Natural killer cell treated with Interleukin-12 subunit alpha and Interleukin-12 subunit beta and Interleukin-15 and Interleukin-18, amount 100 ng/mL, for 72 hours (primary cell): ENCODE measurements at regions not wholly inside any gene's neighbourhood (a gene's known extent, or its start where the extent isn't known, plus 50 kb on each side); places are given as distances from the start of the nearest gene placed in this dataset.

Experiments
- ATAC-seq, 2 donors: fragments of 150-1000 bp; cut with Tn5 transposase in 1 of 2; sonication (Bioruptor Pico), chemical (Tn5 transposase) in 1 of 2; 2 replicates each; pipeline ENCODE4 v1.10.0; 2021
- DNase-seq: peaks from one replicate; pipeline ENCODE4 v3.0.0; 2022; ENCODE audit warnings: low spot score
- H3K27ac Mint-ChIP-seq, 2 donors: 1 replicate in 1 of 2; 2 replicates in 1 of 2; pipeline ENCODE4 v1.8.0; 2022; ENCODE audit warnings: mixed read lengths in 2 of 2, mild to moderate bottlenecking in 1 of 2, moderate library complexity in 1 of 2
- H3K27me3 Mint-ChIP-seq, 2 donors: 1 replicate in 1 of 2; 2 replicates in 1 of 2; pipeline ENCODE4 v1.8.0; 2022; ENCODE audit warnings: mixed read lengths in 2 of 2
- H3K36me3 Mint-ChIP-seq: one replicate; pipeline ENCODE4 v1.8.0; 2022; ENCODE audit warnings: mixed read lengths
- H3K4me1 Mint-ChIP-seq, 2 donors: 1 replicate in 1 of 2; 2 replicates in 1 of 2; pipeline ENCODE4 v1.8.0; 2022; ENCODE audit warnings: low read depth in 2 of 2, mixed read lengths in 2 of 2, mild to moderate bottlenecking in 1 of 2
- H3K4me3 Mint-ChIP-seq: one replicate; pipeline ENCODE4 v1.8.0; 2022; ENCODE audit warnings: mixed read lengths
- H3K9me3 Mint-ChIP-seq: 2 replicates; pipeline ENCODE4 v1.8.0; 2022; ENCODE audit warnings: mixed read lengths

DNA sequence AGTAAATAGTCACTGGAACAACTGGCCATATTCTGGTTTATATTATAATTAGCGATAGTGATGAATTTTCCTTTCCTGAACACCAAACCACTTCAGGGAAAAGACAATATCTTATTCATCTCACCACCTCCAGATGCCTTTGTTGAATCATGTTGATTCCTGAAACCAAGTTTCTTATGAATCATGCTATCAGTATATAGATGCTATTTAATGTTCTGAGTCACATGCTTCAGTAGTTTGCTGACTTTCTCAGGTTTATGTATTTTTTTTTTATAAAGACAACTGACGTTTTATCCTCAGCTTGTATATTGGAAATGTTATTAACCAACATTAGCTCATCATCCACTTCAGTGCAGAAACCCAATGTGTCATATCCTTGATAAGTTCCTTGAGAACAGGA lies 710.2 kb upstream of the POU3F2 start:
- Mint-ChIP-seq H3K4me1 (no peaks in the 10 kb centered on the region), H3K27ac (no peak overlapping the region), H3K36me3 (no peaks in the 10 kb centered on the region), H3K27me3 (no peaks in the 10 kb centered on the region), H3K9me3 (no peaks in the 10 kb centered on the region), H3K4me3 (no peak overlapping the region)
- DNase-seq (no peak), ATAC-seq (no peak)

DNA sequence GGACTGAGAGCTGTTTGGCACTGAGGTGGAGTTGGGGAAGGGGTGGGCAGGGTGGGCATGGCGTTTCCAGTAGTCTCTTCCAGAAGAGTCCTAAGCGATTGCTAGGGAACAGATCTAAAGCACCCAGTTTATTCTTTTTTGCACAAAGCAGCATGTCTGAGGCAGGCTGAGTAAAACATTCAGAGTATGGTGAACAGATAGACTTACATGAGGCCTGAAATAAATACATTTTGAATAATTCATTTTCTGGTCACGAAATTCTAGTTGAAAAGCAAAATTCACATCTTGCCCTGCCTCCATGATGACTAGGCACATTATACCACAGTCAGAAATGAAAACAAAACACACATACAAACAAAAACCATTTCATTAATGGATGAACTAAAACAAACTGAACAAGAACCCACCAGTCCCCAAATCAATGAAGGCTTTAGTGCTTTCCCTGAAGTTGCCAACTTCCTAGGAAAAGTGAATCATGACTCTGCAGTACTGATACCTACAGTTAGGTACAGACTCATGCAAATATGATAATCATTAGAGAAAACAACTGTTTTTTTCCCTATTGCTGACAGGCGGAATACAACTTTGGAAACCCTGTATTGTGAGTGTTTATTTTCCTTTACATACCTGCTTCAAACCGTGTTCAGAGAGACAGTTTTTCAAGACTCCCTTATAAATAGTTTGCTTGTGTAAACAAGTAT lies 702.9 kb upstream of the POU3F2 start:
- no peak overlapping the region for H3K4me3 Mint-ChIP-seq
- DNase-seq = no peak
- ATAC-seq = no peak
- no peaks in the 10 kb centered on the region for H3K4me1 Mint-ChIP-seq
- H3K36me3 Mint-ChIP-seq = no peaks in the 10 kb centered on the region
- peaks cover 4% of the 10 kb centered on the region for H3K9me3 Mint-ChIP-seq
- H3K27ac Mint-ChIP-seq = no peak overlapping the region
- H3K27me3 Mint-ChIP-seq = no peaks in the 10 kb centered on the region

DNA sequence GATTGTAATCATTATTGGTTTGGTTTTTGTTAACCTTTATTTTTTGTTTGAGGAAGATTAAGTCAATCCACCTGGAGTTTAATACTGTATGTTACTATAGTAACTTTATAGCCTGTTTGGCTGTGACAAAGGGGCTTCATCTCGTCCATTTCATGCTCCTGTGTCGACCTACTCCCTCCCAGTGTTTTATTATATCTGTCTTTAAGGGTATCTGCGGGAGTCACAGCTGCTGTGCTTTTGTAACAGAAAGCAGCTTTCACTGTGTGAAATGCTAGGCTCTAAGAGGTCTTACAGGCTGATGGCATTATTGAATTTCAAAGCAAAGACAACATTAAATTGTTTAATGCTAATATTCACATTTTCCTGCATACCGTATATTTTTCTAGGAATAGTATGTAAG lies 698.0 kb upstream of the POU3F2 start:
- Mint-ChIP-seq H3K4me1 (no peaks in the 10 kb centered on the region), H3K9me3 (peaks cover 4% of the 10 kb centered on the region), H3K27me3 (no peaks in the 10 kb centered on the region), H3K27ac (no peak overlapping the region), H3K36me3 (no peaks in the 10 kb centered on the region), H3K4me3 (no peak overlapping the region)
- ATAC-seq = no peak
- DNase-seq = no peak

DNA sequence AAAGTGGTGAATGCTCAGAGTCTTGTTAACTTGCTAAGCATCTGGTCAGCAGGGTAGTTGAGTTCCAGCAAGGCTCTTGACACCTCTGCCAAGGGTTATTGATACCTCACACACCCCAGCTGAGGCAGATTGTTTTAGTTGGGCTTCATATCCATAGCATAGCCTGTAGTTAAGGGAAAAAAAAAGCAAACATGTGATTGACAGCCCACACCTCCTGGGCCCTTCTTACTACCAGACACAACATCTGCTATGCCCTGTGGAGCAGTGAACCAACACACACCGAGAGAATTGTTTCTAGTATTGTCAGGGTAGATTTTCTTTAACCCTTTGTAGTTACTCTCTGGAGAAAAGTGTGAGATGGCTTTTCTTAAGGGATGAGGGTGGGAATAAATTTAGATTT lies 697.0 kb upstream of the POU3F2 start:
- Mint-ChIP-seq H3K36me3 (peaks cover 5% of the 10 kb centered on the region), H3K4me3 (no peak overlapping the region), H3K27me3 (no peaks in the 10 kb centered on the region), H3K9me3 (peaks cover 11% of the 10 kb centered on the region), H3K4me1 (no peaks in the 10 kb centered on the region), H3K27ac (no peak overlapping the region)
- ATAC-seq = no peak
- DNase-seq = no peak

GRCh38 chr6:98142839-98143238 lies 691.5 kb upstream of the POU3F2 start:
- ATAC-seq (no peak), DNase-seq (no peak)
- no peak overlapping the region for H3K27ac Mint-ChIP-seq
- H3K9me3 Mint-ChIP-seq = peaks cover 17% of the 10 kb centered on the region
- H3K4me3 Mint-ChIP-seq = no peak overlapping the region
- peaks cover 5% of the 10 kb centered on the region for H3K36me3 Mint-ChIP-seq
- H3K4me1 Mint-ChIP-seq = no peaks in the 10 kb centered on the region
- H3K27me3 Mint-ChIP-seq = no peaks in the 10 kb centered on the region

DNA sequence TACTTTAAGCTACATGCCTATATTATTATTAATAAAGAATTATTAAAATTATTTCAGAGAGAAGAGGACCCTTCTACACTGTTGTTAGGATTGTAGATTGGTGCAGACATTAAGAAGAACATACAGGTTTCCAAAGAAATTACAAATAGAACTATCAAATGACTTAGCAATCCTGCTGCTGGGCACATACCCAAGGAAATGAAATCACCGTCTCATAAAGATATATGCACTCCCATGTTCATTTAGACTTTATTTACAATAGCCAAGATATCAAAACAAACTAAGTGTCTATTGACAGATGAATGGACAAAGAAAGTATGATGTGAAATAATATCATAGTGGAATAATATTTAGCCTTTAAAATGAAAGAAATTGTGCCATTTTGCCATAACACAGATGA lies 687.7 kb upstream of the POU3F2 start:
- peaks cover 5% of the 10 kb centered on the region for H3K36me3 Mint-ChIP-seq
- H3K27ac Mint-ChIP-seq = no peak overlapping the region
- H3K4me1 Mint-ChIP-seq = no peaks in the 10 kb centered on the region
- H3K4me3 Mint-ChIP-seq = no peak overlapping the region
- DNase-seq = no peak
- peaks cover 17% of the 10 kb centered on the region for H3K9me3 Mint-ChIP-seq
- no peak for ATAC-seq
- H3K27me3 Mint-ChIP-seq = no peaks in the 10 kb centered on the region

- peaks cover 30% of the 10 kb centered on the region for H3K9me3 Mint-ChIP-seq
- DNase-seq = no peak
- no peaks in the 10 kb centered on the region for H3K27me3 Mint-ChIP-seq
- ATAC-seq = no peak
- H3K4me1 Mint-ChIP-seq = no peaks in the 10 kb centered on the region
- no peak overlapping the region for H3K4me3 Mint-ChIP-seq
- no peak overlapping the region for H3K27ac Mint-ChIP-seq
- peaks cover 11% of the 10 kb centered on the region for H3K36me3 Mint-ChIP-seq
These were observed 677.8 kb upstream of the POU3F2 start for GRCh38 chr6:98156580-98156979.

DNA sequence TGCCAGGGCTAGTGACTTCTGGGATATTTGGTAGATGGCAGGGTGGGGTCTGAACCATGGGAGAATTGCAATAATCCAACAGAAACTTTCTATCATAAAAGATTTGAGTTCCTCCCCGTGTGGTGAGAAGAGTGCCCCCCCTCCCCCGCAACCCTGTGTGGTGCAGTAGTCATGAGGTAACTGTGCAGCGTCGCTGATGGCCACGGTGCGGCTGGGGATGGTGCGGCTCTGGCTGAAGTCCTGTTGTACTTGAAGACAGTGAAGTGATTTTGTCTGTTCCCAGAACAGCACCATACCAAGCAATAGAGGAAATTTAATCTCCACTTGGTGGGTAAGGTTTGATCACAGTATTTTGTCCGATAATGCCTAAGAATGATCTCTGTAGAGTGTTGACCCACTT lies 654.8 kb upstream of the POU3F2 start:
- Mint-ChIP-seq H3K4me3 (no peak overlapping the region), H3K36me3 (no peaks in the 10 kb centered on the region), H3K27ac (no peak overlapping the region), H3K9me3 (peaks cover 27% of the 10 kb centered on the region), H3K27me3 (no peaks in the 10 kb centered on the region), H3K4me1 (no peaks in the 10 kb centered on the region)
- DNase-seq = no peak
- ATAC-seq = no peak

GRCh38 chr6:98200084-98200483 lies 634.3 kb upstream of the POU3F2 start:
- no peaks in the 10 kb centered on the region for H3K4me1 Mint-ChIP-seq
- H3K27ac Mint-ChIP-seq = no peak overlapping the region
- H3K9me3 Mint-ChIP-seq = peaks cover 6% of the 10 kb centered on the region

DNA sequence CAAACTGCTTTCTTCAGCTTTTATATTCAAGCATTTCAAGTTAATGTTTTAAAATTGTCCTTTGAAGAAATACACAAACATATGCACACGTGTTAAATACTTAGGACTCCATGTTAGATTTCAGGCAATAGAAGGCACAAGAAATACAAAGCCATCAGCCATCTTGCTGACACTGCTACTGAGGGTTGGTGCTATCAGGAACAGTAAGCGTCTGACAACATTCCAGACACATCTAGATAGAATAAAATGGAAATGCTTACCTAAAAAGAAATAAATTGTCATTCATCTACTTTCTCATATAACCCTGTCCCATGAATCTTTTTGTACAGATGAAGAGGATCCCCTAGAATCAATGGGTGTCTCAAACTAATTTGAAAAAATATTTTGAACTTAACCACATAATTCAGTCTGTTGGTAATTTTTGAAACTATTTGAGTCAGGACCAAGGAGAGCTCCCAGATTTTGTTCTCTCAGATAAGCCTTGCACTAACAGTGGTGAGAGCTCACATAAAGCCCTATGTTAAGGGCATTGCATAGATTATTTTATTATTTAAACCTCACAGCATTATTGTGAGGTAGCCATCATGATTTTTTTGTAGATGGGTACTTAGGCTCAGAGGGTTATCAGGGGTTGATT lies 631.1 kb upstream of the POU3F2 start:
- ATAC-seq (no peak), DNase-seq (no peak)
- Mint-ChIP-seq H3K4me1 (no peaks in the 10 kb centered on the region), H3K27ac (no peak overlapping the region), H3K4me3 (no peak overlapping the region), H3K27me3 (no peaks in the 10 kb centered on the region), H3K36me3 (no peaks in the 10 kb centered on the region), H3K9me3 (peaks cover 6% of the 10 kb centered on the region)

More at GRCh38 chr6:98200084-98200483, 634.3 kb upstream of the POU3F2 start:
- no peaks in the 10 kb centered on the region for H3K27me3 Mint-ChIP-seq
- DNase-seq (no peak), ATAC-seq (no peak)
- H3K4me3 Mint-ChIP-seq = no peak overlapping the region
- H3K36me3 Mint-ChIP-seq = peaks cover 9% of the 10 kb centered on the region

DNA sequence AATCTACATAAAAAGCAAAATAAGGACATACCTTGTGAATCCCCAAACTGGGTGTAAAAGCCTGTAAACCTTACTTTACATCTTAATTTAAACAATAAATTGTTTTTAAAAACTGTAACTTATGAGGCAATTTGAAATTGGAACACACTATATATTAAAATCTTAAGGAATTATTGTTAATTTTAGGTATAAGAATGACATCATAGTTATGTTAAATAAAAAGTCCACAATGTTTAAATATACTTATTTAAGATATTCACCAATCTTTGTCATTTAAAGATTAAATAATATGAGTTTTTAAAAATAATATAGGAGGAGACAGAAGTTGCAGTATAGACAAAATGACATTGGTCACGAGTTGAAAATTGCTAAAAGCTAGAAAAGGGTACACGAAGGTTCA lies 621.9 kb upstream of the POU3F2 start:
- no peak for DNase-seq
- no peaks in the 10 kb centered on the region for H3K27me3 Mint-ChIP-seq
- H3K27ac Mint-ChIP-seq = no peak overlapping the region
- H3K4me3 Mint-ChIP-seq = no peak overlapping the region
- H3K9me3 Mint-ChIP-seq = peaks cover 6% of the 10 kb centered on the region
- H3K4me1 Mint-ChIP-seq = no peaks in the 10 kb centered on the region
- H3K36me3 Mint-ChIP-seq = no peaks in the 10 kb centered on the region
- ATAC-seq = no peak

- no peak for DNase-seq
- Mint-ChIP-seq H3K4me3 (no peak overlapping the region), H3K4me1 (no peaks in the 10 kb centered on the region), H3K9me3 (peaks cover 10% of the 10 kb centered on the region), H3K27ac (no peak overlapping the region), H3K27me3 (no peaks in the 10 kb centered on the region), H3K36me3 (no peaks in the 10 kb centered on the region)
- no peak for ATAC-seq
These were observed 618.8 kb upstream of the POU3F2 start for GRCh38 chr6:98215531-98215930.

DNA sequence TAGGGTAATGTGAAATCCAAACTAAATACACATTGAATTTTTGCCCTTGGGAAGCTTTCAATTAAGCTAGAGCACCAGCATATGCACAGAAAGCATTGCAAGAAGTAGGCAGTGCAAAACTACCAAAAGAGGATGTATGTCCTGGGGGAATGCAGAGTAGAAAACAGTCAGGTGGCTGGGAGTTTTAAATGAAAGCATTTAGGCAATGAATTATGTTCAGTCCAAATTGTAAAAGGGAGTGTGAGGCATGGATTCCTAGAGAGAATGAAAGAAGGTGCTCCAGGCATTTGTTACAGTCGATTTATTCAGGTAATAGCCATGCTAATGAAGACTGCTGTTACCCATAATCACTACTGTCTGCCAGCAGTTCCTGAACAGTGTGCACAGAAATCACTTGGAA lies 604.1 kb upstream of the POU3F2 start:
- Mint-ChIP-seq H3K36me3 (no peaks in the 10 kb centered on the region), H3K4me3 (no peak overlapping the region), H3K27ac (no peak overlapping the region), H3K4me1 (no peaks in the 10 kb centered on the region), H3K27me3 (no peaks in the 10 kb centered on the region), H3K9me3 (peaks cover 12% of the 10 kb centered on the region)
- no peak for DNase-seq
- no peak for ATAC-seq

- peaks cover 21% of the 10 kb centered on the region for H3K9me3 Mint-ChIP-seq
- H3K27me3 Mint-ChIP-seq = no peaks in the 10 kb centered on the region
- H3K36me3 Mint-ChIP-seq = no peaks in the 10 kb centered on the region
- DNase-seq (no peak), ATAC-seq (no peak)
- no peaks in the 10 kb centered on the region for H3K4me1 Mint-ChIP-seq
- no peak overlapping the region for H3K4me3 Mint-ChIP-seq
- no peak overlapping the region for H3K27ac Mint-ChIP-seq
These were observed 595.3 kb upstream of the POU3F2 start for GRCh38 chr6:98239057-98239456.

DNA sequence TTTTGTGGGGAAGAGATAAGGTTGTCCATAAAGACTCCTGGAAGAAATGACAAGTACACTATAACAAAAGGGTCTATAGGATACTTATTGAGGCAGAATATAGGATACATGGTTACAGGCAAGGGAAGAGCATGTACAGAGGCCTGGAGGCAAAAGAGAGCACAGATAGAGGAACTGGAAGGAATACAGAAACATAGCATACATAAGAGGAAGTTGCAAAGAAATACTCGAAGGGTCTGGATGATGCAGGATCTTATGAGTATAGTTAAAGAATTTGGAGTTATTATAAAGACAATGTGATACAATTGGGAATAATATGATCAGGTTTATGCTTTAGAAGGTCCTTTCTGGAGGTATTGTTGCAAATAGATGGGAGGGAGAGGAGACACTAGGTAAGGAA lies 592.7 kb upstream of the POU3F2 start:
- no peak overlapping the region for H3K4me3 Mint-ChIP-seq
- H3K4me1 Mint-ChIP-seq = no peaks in the 10 kb centered on the region
- H3K9me3 Mint-ChIP-seq = peaks cover 16% of the 10 kb centered on the region

More for the DNA sequence above, 592.7 kb upstream of the POU3F2 start:
- Mint-ChIP-seq H3K36me3 (no peaks in the 10 kb centered on the region), H3K27ac (no peak overlapping the region), H3K27me3 (no peaks in the 10 kb centered on the region)
- DNase-seq = no peak
- ATAC-seq = no peak
